Endothelial cell of umbilical vein (primary cell): ENCODE measurements at regions not wholly inside any gene's neighbourhood (a gene's known extent, or its start where the extent isn't known, plus 50 kb on each side); places are given as distances from the start of the nearest gene placed in this dataset.

Experiments
- EZH2 ChIP-seq: IDR thresholded peaks from 2 replicates; pipeline ENCODE4 v1.6.1; 2012; ENCODE audit warnings: borderline replicate concordance, low read depth, mild to moderate bottlenecking, moderate library complexity, low read length, inconsistent platforms; ENCODE audit not compliant: severe bottlenecking
- POLR2A ChIP-seq: IDR thresholded peaks from 2 replicates; pipeline ENCODE4 v1.6.1; 2012; ENCODE audit warnings: low read depth, mild to moderate bottlenecking, control low read depth, low read length
- TF ChIP-seq, protein P1 (sequence below), 2 donors: IDR thresholded peaks; 1 replicate in 1 of 2; 2 replicates in 1 of 2; pipeline ENCODE4 v1.5.1; 2011; ENCODE audit warnings: low read length in 2 of 2, mild to moderate bottlenecking in 2 of 2, moderate library complexity in 2 of 2, control low read depth in 1 of 2, inconsistent platforms in 1 of 2, low read depth in 1 of 2; ENCODE audit not compliant: insufficient read depth in 1 of 2; ENCODE audit errors: extremely low read depth in 1 of 2

DNA sequence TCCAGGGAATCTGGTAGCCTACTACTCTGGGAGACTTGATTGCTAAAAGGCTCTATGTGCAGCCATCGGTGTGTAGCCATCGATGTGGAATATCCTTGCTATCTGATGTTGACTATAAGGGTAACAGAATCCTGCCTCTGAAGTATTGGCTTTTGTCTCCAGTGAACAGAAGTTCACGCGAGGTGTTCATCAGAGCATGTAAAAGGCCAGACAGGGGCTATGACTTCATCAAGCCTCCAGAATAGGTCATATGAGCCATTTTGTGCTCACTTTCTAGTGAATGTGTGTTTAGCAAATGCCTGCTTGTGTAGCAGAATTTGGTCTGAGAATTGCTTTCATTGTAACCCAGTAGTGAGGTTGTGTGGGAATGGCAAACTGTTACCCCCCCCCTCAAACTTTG is 66.8 kb upstream of the RAD23B start:
- TF ChIP-seq POLR2A (no peak), EZH2 (no peak)
- TF ChIP-seq, protein P1, sequence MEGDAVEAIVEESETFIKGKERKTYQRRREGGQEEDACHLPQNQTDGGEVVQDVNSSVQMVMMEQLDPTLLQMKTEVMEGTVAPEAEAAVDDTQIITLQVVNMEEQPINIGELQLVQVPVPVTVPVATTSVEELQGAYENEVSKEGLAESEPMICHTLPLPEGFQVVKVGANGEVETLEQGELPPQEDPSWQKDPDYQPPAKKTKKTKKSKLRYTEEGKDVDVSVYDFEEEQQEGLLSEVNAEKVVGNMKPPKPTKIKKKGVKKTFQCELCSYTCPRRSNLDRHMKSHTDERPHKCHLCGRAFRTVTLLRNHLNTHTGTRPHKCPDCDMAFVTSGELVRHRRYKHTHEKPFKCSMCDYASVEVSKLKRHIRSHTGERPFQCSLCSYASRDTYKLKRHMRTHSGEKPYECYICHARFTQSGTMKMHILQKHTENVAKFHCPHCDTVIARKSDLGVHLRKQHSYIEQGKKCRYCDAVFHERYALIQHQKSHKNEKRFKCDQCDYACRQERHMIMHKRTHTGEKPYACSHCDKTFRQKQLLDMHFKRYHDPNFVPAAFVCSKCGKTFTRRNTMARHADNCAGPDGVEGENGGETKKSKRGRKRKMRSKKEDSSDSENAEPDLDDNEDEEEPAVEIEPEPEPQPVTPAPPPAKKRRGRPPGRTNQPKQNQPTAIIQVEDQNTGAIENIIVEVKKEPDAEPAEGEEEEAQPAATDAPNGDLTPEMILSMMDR (IDR thresholded peaks at IDR 0.05; ENCODE audit: extremely low read depth in 1 of 2, insufficient read depth in 1 of 2, low read depth in 1 of 2, low read length in 2 of 2), result no peak
